ENCODE measurements at regions not wholly inside any gene's neighbourhood (a gene's known extent, or its start where the extent isn't known, plus 50 kb on each side); places are given as distances from the start of the nearest gene placed in this dataset.

DNA sequence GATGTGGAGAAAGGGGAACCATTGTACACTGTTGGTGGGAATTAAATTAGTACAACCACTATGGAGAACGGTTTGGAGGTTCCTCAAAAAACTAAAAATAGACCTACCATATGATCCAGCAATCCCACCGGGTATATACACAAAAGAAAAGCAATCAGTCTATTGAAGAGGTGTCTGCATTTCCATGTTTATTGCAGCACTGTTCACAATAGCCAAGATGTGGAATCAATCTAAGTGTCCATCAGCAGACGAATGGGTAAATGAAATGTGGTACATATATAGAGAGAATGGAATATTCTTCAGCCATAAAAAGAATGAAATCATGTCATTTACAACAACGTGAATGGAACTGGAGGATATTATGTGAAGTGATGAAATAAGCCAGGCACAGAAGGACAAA lies 208.1 kb downstream of the TRIML1 start:
- TF ChIP-seq POLR2AphosphoS5 (IDR thresholded peaks at IDR 0.05; ENCODE audit: low read depth, low read length) (no peak), TAF1 (IDR thresholded peaks at IDR 0.05; ENCODE audit: borderline replicate concordance, insufficient read depth, low read length) (no peak), SIN3A (IDR thresholded peaks at IDR 0.05; ENCODE audit: borderline replicate concordance, insufficient read depth, low read length) (no peak), FOXP2 (optimal IDR thresholded peaks at IDR 0.05; ENCODE audit: borderline replicate concordance, extremely low read depth, extremely low read length, insufficient read depth) (no peak)
- TF ChIP-seq, protein P1, sequence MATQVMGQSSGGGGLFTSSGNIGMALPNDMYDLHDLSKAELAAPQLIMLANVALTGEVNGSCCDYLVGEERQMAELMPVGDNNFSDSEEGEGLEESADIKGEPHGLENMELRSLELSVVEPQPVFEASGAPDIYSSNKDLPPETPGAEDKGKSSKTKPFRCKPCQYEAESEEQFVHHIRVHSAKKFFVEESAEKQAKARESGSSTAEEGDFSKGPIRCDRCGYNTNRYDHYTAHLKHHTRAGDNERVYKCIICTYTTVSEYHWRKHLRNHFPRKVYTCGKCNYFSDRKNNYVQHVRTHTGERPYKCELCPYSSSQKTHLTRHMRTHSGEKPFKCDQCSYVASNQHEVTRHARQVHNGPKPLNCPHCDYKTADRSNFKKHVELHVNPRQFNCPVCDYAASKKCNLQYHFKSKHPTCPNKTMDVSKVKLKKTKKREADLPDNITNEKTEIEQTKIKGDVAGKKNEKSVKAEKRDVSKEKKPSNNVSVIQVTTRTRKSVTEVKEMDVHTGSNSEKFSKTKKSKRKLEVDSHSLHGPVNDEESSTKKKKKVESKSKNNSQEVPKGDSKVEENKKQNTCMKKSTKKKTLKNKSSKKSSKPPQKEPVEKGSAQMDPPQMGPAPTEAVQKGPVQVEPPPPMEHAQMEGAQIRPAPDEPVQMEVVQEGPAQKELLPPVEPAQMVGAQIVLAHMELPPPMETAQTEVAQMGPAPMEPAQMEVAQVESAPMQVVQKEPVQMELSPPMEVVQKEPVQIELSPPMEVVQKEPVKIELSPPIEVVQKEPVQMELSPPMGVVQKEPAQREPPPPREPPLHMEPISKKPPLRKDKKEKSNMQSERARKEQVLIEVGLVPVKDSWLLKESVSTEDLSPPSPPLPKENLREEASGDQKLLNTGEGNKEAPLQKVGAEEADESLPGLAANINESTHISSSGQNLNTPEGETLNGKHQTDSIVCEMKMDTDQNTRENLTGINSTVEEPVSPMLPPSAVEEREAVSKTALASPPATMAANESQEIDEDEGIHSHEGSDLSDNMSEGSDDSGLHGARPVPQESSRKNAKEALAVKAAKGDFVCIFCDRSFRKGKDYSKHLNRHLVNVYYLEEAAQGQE (IDR thresholded peaks at IDR 0.05; ENCODE audit: insufficient read depth in 1 of 2, low read depth in 2 of 2, low read length in 2 of 2), result no peak
